ENCODE measurements at regions not wholly inside any gene's neighbourhood (a gene's known extent, or its start where the extent isn't known, plus 50 kb on each side); places are given as distances from the start of the nearest gene placed in this dataset.

- ATAC-seq (no peak), DNase-seq (no peak)
- intact Hi-C loops (cut with DNase I; ENCODE audit: low total_unique reads) (no loop called here), in situ Hi-C loops (cut with MboI; ENCODE audit: low sequenced_read_pairs in 4 of 4) (no loop called here)
- no peak for TF ChIP-seq POLR2A (IDR thresholded peaks at IDR 0.05)
- TF ChIP-seq CTCF (IDR thresholded peaks at IDR 0.05 in 4 of 5, conservative IDR thresholded peaks at IDR 0.05 in 1 of 5) = no peak
- Histone ChIP-seq H3K4me1 (no peaks in the 10 kb centered on the region), H3K27ac (no peak overlapping the region), H3K36me3 (no peaks in the 10 kb centered on the region), H3K27me3 (no peaks in the 10 kb centered on the region), H3K9me3 (no peaks in the 10 kb centered on the region), H3K4me3 (no peak overlapping the region)
Observed at GRCh38 chr5:18216729-18217128, 582.5 kb downstream of the TAF11L14 start.

- no peak overlapping the region for H3K27ac ChIP-seq
- H3K27me3 ChIP-seq = no peaks in the 10 kb centered on the region
- H3K4me1 ChIP-seq = no peaks in the 10 kb centered on the region
- no peak overlapping the region for H3K4me3 ChIP-seq
- no peaks in the 10 kb centered on the region for H3K36me3 ChIP-seq
- intact Hi-C loops (cut with DNase I; ENCODE audit: low total_unique reads) (no loop called here), in situ Hi-C loops (cut with MboI; ENCODE audit: low sequenced_read_pairs in 4 of 4) (no loop called here)
- H3K9me3 ChIP-seq = no peaks in the 10 kb centered on the region
- TF ChIP-seq POLR2A (IDR thresholded peaks at IDR 0.05) = no peak
- TF ChIP-seq CTCF (IDR thresholded peaks at IDR 0.05 in 4 of 5, conservative IDR thresholded peaks at IDR 0.05 in 1 of 5) = no peak
- ATAC-seq (no peak), DNase-seq (no peak)
Observed at GRCh38 chr5:18219241-18219640, 585.0 kb downstream of the TAF11L14 start.

GRCh38 chr5:18220631-18221030 lies 586.4 kb downstream of the TAF11L14 start:
- in situ Hi-C loops (cut with MboI; ENCODE audit: low sequenced_read_pairs in 4 of 4) = no loop called here
- no peaks in the 10 kb centered on the region for H3K9me3 ChIP-seq
- H3K27me3 ChIP-seq = no peaks in the 10 kb centered on the region
- ATAC-seq (no peak), DNase-seq (no peak)
- no peak overlapping the region for H3K27ac ChIP-seq
- no peaks in the 10 kb centered on the region for H3K4me1 ChIP-seq
- intact Hi-C loops (cut with DNase I; ENCODE audit: low total_unique reads) = no loop called here
- H3K36me3 ChIP-seq = no peaks in the 10 kb centered on the region
- no peak overlapping the region for H3K4me3 ChIP-seq
- TF ChIP-seq CTCF (IDR thresholded peaks at IDR 0.05 in 4 of 5, conservative IDR thresholded peaks at IDR 0.05 in 1 of 5) = no peak
- no peak for TF ChIP-seq POLR2A (IDR thresholded peaks at IDR 0.05)

- ATAC-seq (no peak), DNase-seq (no peak)
- Histone ChIP-seq H3K4me3 (no peak overlapping the region), H3K27ac (no peak overlapping the region), H3K9me3 (no peaks in the 10 kb centered on the region), H3K27me3 (no peaks in the 10 kb centered on the region), H3K4me1 (no peaks in the 10 kb centered on the region), H3K36me3 (no peaks in the 10 kb centered on the region)
- in situ Hi-C loops (cut with MboI; ENCODE audit: low sequenced_read_pairs in 4 of 4) = no loop called here
- TF ChIP-seq CTCF (IDR thresholded peaks at IDR 0.05 in 4 of 5, conservative IDR thresholded peaks at IDR 0.05 in 1 of 5) (no peak), POLR2A (IDR thresholded peaks at IDR 0.05) (no peak)
- intact Hi-C loops (cut with DNase I; ENCODE audit: low total_unique reads) = no loop called here
Observed at GRCh38 chr5:18236386-18236785, 602.1 kb downstream of the TAF11L14 start.

GRCh38 chr5:18238321-18238720 lies 604.1 kb downstream of the TAF11L14 start:
- no peak overlapping the region for H3K4me3 ChIP-seq

More at GRCh38 chr5:18238321-18238720, 604.1 kb downstream of the TAF11L14 start:
- in situ Hi-C loops (cut with MboI; ENCODE audit: low sequenced_read_pairs in 4 of 4) (no loop called here), intact Hi-C loops (cut with DNase I; ENCODE audit: low total_unique reads) (no loop called here)
- DNase-seq = no peak
- Histone ChIP-seq H3K4me1 (no peaks in the 10 kb centered on the region), H3K27ac (no peak overlapping the region), H3K27me3 (no peaks in the 10 kb centered on the region), H3K36me3 (no peaks in the 10 kb centered on the region), H3K9me3 (no peaks in the 10 kb centered on the region)
- no peak for ATAC-seq
- no peak for TF ChIP-seq POLR2A (IDR thresholded peaks at IDR 0.05)
- TF ChIP-seq CTCF (IDR thresholded peaks at IDR 0.05 in 4 of 5, conservative IDR thresholded peaks at IDR 0.05 in 1 of 5) = no peak
